Central memory CD4-positive, alpha-beta T cell (primary cell): ENCODE measurements at regions not wholly inside any gene's neighbourhood (a gene's known extent, or its start where the extent isn't known, plus 50 kb on each side); places are given as distances from the start of the nearest gene placed in this dataset.
"Not testable (repeated sequence)": the region's sequence is repeated elsewhere in the genome, so short reads cannot be mapped to it uniquely, and the experiment has no call there.

ENCODE experiments used
- DNase-seq: peaks from one replicate; pipeline ENCODE4 v3.0.0; 2022

DNA sequence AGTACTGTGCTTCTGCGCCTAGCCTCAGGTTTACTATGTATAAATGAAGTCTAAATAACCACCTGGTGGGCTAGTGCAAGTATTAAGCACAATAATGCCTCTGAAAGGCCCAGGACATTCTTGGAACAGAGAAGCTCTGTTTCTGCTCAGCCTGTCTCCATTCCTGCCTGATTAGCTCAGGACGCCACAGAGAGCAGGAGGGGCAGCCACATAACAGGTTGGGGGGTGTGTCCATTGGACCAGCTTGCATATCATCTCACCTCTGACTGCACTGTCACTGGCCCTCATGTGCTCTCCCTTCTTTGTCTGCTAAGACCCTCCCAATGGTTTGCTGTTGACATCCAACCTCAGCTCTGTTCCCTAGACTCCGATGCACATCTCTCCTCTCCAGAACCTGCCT, 52.8 kb upstream of the IKZF1 start:
- DNase-seq, result no peak

DNA sequence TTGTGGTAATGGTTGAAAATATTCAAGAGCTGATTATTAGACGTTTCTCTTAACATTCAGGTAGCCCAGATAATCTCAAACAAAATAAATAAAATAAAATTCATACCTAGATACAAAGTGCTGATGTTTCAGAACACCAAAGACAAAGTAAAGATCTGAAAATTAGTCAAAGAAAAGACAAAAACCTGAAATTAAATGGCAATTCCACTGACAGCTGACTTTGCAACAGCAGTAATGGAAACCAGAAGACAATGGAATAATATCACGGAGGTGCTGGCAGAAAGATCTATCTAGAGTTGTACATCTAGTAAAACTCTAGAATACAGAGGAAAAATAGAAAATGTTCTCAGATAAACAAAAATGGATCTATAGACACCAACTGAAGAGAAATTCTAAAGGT, 58.0 kb upstream of the IKZF1 start:
- DNase-seq, result no peak

DNA sequence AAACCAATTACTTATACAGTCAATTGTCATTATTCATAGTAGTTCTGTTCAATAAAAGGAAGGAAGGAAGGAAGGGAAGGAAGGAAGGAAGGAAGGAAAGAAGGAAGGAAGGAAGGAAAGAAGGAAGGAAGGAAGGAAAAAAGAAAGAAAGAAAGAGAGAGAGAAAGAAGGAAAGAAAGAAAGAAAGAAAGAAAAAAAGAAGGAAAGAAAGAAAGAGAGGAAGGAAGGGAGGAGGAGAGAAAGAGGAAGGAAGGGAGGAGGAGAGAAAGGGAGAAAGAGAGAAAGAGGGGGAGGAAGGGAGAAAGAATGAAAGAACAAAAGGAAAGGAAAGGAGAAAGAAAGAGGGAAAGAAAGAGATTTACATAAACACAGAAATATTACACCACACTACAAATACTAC, 62.4 kb upstream of the IKZF1 start:
- DNase-seq, result not testable (repeated sequence)

DNA sequence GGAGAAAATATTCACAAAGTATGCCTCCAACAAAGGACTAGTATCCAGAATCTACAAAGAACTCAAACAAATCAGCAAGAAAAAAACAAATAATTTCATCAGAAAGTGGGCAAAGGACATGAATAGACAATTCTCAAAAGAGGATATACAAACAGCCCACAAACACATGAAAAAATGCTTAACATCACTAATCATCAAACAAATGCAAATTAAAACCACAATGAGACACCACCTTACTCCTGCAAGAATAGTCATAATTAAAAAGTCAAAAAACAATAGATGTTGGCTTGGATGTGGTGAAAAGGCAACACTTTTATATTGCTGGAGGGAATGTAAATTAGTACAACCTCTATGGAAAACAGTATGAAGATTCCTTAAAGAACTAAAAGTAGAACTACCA, 63.8 kb upstream of the IKZF1 start:
- peak; percentile 32 for DNase-seq

DNA sequence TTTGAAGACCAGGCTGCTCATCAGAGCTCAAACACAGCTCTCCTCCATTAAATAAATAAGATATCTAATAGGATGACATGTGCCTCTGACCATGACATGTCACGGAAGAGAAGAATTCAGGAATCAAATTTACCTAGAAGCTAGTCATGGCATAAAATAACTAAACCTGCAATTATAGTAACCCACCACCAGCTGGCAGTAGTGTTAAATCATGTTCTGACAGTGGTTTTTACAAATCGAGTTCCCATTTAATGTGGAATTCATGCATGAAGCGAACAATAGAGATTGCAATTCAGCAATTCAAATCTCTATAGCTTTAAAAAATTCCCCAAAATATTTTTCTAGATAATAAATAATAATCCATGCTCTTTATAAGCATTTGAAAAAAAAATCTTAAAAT, 74.6 kb upstream of the IKZF1 start:
- no peak for DNase-seq

DNA sequence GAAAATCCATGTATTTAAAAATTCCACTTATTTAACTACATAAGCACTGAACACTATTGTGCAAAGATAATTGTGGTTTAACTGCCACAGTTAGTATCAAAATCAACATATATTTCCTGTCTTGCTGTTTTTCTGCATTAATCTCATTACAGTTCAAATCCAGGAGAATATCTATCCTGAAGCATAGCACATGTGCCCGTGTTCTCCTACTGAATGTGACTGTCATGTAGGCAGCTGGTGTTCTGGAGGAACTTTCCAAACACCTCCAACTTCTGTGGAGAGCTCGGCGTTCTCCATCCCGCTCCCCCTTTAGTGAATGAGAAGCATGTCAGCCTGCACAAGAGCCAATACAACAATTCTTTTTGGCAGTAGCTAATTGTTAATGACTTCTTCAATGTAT, 76.4 kb upstream of the IKZF1 start:
- no peak for DNase-seq

DNA sequence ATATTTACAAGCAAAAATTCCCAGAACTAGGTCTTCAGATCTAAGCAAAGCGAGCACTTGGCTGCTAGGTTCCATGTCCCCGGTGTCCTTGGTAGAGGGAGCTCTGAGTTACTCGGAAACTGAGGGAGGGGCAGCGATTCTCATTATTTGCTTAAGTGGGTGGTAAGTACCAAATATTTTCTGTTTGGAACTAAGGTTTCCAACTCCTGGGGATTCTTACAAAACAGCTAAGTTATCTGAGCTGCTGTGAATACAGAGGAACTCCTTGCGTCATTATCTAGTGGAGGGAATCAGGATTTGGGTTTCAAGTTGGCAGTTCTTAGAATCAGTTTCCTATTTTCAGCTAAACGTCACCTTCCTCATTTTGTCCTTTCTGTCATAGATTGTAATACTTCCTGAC, 76.8 kb upstream of the IKZF1 start:
- no peak for DNase-seq

DNA sequence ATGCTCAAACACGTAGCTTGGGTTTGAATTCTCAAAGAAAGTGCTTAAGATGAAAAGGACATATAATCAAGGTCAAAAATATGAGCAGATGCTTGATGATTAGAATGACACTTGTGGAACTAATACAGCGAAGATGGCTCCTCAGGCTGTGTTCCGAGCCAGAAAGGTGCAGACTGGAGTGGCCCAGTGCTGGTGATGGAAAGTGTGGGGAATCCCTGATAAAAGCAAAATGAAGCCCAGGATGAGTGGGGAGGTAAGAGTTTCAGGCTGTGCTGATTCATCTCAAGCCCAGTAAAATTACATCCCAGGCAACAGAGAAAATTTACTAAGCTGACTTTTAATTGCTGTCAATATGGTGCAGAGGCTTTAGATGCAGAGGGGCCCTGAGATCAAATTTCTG, 77.8 kb upstream of the IKZF1 start:
- no peak for DNase-seq

DNA sequence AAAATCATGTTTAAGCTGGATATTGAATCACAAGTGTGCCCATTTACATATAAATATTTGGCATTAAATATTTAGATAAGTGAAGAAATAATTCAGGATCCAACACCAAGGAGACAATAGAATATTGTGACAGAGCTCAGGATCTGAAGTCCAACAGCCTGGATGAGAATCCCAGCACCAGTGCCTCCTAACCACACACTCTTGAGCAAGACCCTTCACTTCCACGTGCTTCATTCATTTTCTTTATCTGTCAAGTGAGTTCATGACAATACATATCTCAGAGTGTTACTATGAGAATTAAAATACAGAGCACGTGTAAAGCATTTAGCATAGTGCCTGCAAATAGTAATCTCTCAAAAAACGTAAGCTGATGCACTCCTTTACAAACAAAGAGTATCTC, 78.4 kb upstream of the IKZF1 start:
- no peak for DNase-seq

DNA sequence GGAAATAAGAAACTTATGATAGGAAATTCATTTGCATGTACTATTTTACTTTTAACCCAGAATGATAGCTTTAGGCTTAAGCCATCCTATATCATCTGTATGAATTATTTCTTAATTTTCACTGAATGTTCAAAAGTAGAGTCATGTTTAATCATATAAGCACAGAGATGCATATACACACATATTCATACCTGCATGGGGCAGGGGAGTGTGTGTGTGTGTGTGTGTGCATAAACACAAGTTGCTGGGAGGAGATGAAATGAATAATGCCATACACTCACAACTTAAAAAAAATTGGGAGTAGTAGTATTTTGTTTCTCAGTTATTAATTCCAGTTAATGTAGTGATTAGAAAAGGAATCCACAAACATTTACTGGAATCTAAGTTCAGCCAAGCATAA, 83.1 kb upstream of the IKZF1 start:
- no peak for DNase-seq

DNA sequence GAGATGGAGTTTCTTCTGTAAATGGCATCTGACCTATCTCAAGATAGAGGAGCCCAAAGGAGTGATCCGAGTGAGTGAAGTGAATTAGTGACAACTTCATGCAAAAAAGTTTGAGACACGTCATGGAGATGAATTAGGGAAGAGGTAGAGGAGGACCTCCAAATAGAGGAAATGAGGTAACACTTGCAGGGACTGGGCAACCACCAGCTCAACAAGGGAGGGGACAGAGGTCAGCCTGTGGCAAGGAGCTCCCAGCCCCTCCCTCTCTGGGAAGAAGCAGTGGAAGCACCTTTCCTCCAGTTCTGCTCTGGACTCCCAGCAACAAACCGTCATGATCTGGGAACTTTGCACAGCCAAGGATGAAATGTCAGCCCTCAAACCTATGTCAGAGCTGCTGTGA, 83.5 kb upstream of the IKZF1 start:
- no peak for DNase-seq

DNA sequence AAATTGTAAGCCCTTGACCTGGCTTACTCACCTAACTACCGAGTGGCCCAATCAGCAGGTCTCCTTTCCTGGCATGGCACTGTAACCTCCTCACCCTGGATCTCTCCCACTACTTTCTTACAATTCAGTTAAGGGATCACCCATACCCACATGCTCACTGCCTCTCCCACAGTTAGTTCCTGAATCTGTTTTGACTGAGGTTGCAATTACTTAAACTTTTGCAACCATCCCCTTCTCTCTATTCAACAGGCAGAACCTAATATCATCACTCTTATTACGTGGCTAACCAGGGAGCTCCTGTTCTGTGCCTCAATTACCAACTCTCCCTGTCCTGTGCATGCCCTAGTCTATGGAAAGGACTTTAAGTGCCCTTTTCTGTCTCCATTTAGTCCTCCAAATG, 84.2 kb upstream of the IKZF1 start:
- DNase-seq, result no peak

DNA sequence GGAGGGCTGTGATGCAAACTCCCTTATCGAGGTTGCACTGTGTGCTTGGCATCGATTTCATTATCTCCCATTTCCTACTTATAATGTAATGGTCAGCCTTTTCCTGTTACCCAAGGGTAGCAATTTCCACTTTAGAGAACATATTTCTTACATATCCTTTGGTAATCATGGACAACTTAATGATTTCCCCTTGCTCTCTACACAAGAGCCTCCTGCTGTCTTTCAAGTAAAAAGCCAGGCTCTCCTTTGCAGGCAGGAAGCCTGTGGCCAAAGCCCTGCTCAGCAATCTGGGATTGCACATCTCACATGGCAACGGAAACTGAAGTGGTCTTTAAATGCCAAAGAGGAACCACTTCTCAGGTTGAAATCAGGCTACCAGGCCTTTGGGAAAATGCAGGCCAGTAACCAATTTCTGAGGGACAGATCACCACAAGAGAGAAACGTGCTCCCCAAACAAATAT, 86.7 kb upstream of the IKZF1 start:
- DNase-seq, result no peak

DNA sequence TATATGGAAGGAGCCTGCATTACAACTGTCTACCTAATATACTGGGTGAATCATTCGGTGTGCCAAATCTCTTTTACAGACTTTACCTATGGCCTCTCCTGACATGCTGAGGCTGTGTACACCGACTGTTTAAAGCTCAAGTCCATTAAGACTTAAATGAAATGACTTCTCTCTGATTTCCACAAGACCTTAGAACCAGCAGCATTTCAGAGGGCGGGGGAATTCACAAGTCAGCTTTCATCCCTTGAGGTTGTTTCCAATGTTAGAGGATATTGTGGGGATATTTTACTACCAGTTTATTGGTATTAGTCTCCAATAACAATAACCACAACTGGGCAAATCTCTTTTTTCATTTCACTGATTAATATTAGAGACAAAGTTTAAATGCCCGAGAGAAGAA, 87.1 kb upstream of the IKZF1 start:
- no peak for DNase-seq

DNA sequence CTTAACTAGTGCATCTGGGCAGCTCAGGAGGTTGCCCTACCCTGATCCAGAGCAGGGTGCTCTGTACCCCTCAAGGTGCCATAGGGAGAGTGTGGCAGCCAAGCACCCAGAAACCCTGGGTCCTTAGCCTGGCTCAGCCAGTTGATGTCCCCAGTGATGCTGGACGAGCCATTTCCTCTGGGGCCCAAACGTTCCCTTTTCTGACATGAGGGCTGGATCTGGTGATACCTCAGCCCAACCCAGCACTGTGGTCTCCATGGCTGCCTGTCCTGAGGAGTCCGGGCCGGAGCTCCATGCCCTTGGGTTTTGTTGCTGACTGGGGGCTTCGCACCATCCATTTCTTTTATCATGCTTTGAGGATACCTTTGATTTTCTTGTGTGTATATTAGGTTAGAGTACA, 87.9 kb upstream of the IKZF1 start:
- no peak for DNase-seq

DNA sequence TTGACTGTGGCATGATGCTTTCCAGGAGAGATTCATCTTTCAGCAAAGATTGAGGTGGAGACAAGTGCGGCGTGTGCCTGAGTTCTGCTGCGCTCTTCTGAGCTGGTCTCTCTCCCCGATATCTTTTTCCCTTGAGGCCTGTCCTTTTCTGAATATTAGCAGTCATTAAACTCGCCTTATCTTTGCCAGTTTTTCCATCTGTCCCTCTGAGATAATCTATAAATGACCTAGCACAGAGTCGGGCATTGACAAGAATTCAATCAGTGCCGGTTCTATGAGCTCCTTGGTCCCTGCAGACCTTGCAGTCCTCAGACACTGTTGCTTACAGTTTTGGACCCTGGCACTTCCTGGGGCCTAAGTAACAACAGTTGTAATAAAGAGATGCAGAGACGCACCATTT, 89.7 kb upstream of the IKZF1 start:
- DNase-seq, result no peak

DNA sequence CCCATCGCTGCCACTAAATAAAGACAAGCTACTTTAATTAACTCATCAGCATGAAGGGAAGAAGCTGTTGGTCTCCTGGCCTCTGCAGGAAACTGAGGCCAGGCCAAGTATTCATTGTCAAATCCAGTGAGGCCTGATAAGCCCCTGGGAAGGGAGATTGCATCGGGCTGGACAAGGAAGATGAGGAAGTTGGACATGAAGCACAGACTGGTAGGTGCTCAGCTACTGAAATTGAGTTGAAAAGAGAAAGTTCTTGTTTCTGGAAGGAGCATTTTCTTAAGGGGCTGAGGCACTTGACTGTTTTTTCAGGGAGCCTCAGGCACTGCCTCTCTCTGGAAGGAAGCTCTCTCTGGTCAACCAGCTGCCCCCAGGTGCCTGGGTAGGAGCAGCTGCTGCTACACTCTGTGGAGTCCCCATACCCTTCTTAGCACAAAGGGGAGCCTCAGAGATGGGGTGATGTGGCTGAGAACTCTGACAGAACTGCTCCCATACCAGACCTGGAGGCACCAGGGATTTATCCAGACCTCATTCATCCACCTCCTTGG, 90.3 kb upstream of the IKZF1 start:
- no peak for DNase-seq

DNA sequence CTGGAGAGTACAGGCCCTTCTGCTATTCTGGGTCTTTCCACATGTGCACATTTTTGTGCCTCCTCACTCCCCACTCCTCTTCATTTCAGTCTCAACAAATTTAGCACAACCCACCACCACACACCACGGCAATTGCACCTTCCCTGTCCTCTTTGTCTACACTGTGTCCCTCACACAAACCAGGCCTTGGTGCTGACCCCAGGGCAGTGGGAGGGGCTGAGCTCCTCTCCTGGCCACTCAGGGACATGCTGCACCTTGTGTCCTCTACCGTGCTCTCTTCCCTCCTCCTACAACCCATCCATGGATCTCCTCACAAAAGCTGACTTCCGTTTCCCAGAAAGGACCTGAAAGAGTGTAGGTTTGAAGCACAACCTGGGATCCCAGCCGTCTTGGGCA, 90.9 kb upstream of the IKZF1 start:
- no peak for DNase-seq

DNA sequence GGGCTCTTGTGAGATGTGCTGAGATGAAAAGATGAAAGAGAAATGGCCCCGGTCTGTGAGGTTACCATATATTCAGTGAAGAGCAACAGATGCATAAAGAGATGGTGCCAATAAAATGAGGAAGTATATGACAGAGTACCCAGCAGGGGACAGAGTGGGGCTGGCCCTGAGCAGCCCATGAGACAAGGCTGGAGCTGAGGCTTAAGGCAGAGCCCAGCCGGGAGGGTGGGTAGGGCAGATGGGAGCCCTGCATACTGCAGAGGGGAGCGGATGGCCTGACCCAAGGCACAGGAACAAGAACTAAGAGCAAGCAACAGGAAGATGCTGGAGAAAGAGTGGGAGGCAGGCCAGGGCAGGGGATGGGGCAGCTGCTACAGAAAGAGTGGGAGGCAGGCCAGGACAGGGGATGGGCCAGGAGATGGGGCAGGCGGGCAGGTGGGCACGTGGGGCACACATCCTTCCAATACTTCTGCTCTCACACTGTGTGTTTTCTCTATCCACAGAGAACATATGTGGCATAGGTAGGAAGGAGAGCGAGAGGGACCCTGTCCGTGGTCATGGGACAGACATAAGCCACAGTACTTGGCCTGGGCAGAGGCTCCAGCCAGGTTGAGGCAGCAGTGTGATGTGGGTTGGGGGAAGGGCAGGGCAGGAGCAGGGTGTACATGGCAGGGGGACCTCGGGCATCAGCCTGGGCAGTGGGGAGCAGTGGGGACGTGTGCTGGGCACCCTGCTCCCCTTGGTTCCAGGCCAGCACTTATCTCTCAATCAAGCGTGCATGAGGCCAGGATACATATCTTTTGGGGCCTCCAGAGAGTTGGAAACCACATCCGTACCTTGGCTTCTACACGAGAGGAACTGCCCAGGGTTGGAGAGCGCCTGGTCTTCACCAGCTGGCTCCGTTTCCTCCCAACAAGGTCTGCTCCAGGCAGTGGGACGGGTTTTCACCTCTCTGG, 91.6 kb upstream of the IKZF1 start:
- no peak for DNase-seq

DNA sequence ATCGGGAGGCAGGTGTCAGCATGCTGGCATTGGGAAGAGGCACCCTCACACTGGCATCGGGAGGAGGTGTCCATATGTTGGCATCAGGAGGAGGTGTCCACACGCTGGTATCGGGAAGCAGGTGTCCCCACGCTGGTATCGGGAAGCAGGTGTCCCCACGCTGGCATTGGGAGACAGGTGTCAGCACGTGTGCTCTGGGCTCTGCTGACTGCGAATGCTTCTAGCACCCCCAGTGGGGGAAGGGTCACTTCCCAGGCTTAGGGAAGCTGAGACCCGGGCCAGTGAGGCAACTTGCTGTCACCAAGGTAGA, 92.5 kb upstream of the IKZF1 start:
- no peak for DNase-seq

DNA sequence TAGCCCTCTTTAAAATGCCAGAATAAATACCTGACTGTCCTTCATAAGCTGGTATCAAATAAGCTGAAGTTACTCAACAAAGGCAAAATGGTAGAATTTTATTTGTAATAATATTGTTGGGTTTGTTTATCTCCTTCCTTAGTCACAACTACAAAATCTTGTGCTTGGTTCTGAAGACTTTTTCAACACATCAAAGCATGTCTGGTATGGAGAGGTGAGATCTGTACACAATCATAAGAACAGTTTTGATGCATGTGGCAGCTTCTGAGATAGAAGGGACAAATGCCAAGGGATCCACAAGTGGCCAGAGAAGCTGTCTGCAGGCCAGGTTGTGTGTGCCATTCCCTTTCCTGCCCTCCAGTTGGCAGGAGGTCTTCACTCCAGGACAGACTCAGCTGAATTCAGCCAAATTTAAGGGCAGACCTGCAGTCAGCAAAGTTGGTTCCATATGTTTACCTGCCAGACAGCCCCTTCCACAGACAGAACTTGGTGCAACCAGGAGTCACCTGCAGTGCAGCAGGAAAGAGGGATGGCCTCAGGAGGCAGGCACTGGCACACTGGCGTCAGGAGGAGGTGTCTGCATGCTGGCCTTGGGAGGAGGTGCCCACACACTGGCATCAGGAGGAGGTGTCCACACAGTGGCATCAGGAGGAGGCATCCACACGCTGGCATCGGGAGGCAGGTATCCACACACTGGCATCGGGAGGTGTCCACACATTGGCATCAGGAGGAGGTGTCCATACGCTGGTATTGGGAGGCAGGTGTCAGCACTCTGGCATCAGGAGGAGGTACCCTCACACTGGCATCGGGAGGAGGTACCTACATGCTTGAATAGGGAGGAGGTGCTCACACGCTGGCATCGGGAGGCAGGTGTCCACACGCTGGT, 93.1 kb upstream of the IKZF1 start:
- DNase-seq, result no peak

DNA sequence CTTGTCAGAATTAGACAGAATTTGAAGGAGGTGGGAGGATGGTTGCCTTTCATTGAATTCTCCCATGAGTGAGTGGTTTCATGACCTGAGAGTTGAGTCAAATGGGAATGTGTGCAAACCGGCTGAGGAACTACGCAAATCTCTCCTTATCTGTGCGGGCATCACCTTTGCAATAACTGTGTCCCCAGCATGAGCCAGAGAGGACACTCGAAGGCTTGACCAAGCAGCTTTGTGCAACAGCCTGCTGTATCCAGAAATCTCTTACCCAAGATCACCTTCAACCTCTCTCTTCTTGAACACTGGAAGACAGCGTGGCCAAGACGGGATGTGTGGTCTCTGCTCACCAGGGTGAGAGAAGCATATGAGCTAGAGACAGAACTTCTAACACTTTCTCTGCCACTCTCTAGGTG, 93.8 kb upstream of the IKZF1 start:
- DNase-seq, result no peak

DNA sequence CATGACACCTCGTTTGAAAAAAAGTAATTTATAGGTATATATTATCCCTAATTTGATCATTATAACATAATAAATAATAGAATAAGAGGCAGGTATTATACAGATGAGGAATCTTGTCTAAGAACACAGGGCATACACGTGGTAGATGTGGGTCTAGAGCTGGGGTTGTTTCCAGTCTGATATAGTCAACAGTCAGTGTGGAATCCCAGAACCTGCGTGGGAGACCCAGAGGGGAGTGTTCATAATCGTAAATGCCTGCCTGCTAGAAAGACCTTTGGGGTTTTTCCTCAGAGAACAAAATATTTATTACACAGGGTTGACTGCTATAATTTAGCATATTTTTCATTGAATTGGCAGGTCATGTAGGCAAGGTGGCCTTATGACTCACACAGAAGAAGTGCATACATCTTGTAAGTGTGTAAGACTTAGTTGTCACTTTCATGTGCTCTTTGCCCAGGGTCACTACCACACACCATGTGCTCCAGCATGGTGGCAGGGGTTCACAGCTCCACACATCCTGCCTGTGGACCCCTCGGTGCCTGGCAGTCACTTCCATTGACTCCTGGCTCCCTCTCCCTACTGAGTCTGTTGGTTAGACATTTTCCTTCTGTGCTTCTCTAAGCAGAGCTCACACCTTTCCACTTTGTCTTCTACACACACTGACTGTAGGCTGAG, 94.9 kb upstream of the IKZF1 start:
- DNase-seq, result no peak
